ENCODE measurements at regions not wholly inside any gene's neighbourhood (a gene's known extent, or its start where the extent isn't known, plus 50 kb on each side); places are given as distances from the start of the nearest gene placed in this dataset.
A peak's percentile ranks its signal among the peaks of the same experiment; 100 is the strongest.
"Not testable (repeated sequence)": the region's sequence is repeated elsewhere in the genome, so short reads cannot be mapped to it uniquely, and the experiment has no call there.

DNA sequence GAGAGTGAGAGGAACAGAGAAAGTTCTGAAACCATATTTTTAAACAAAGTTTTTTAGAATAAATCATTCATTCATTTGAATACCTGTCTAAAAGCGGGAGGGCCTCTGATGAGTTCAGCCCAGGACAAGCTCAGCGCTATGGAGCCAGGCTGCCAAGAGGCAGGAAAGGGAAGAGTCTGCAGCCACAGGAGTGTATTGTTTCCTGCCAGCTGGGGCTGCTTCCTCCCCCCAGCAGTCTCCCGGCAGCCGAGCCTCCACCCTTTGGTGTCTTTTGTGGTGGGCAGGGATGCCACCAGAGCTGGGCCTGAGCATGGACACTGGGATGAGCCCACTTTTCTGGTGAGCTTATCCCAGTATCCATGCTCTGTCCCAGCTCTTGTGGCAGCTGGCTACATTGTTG is 199.5 kb upstream of the TPRG1 start:
- DNase-seq: no peak

DNA sequence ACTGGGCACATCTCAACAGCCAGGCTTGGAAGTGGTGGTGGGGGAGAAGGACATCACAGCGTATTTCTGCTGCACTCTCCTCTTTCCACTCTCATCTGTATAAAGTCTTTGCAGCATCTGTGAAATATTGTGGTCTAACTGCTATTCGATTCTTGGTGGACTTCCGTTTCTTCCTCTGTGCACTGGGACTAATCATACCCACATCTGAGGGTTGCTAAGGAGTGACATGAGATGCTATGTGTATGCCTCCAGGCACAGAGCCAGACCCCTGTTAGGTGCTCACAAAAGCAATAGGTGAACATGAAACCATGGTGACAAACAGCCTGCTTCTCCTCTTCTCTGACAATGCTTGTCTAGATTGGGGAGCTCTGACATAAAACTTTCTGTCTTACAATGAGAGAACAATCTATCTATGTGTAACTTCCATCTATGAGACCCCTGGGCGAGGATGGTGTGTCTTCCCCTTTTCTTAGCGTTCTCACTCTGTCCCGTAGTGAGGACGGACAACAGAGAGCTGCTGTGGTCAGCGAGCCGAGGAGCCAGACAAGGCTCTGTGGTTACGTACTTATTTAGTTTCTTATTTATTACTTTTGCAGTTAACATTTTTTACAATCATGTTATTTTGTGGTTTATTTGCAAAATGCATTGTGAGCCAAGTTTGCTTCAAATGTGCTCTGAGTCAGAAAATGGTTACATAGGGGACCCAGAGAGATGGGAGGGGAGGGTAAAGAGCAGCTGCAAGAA is 196.7 kb upstream of the TPRG1 start:
- DNase-seq: no peak

GRCh38 chr3:188975600-188976314 is 196.0 kb upstream of the TPRG1 start:
- no peak for DNase-seq

DNA sequence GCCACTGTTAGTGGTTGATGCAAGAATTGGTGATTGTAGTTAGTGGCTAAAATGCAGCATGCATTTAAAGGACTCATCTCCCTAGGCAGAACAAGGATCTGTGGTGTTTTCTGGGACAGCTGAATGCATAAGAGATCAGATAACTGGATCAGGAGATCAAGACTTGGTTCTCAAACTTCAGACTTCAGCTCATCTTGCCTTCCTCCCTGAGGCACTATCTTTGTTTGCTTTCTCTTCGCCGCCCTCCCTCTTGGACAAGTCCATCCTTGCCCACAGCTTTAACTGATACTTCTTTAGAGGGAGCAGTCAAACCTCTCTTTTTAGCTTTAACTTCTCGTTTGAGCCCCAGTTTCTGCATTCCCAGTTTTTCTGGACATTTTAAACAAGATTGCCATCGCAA is 195.4 kb upstream of the TPRG1 start:
- DNase-seq: no peak

DNA sequence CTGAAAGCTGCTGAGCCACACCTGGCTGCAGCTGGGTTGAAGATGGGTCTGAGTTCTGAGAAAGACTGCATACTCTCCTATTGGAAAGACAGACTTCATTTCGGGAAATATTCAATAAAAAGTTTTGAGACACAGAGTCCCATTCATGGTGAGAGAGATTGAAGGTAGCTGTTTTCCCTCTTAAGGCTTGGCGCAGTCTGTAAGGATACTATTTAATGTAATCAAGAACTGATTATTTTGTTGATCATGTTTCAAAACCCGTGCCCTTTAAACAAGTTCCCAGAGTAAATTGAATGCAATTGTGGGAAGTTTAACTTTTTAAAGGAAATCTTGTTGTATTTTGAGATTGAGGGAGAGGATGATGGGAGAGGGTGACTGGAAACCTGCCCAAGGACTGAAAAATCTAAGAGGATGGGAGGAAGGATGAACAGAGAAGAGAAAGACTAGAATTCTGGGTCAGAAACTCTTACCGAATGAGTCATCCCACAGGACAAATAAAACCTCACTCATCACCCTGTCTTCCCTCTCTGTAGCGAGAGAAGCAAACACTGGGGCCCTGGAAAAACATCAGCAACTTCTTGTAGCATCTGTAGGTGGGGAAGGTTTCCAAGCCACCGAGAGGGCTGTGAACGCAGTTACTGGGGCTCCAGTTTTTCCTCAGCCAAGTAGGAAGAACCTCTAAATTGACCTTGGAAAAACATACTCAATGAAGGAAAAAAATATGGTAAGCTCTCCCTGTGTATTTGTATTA is 193.2 kb upstream of the TPRG1 start:
- DNase-seq: no peak

- DNase-seq: no peak
Observed at GRCh38 chr3:188979248-188979647, 192.5 kb upstream of the TPRG1 start.

DNA sequence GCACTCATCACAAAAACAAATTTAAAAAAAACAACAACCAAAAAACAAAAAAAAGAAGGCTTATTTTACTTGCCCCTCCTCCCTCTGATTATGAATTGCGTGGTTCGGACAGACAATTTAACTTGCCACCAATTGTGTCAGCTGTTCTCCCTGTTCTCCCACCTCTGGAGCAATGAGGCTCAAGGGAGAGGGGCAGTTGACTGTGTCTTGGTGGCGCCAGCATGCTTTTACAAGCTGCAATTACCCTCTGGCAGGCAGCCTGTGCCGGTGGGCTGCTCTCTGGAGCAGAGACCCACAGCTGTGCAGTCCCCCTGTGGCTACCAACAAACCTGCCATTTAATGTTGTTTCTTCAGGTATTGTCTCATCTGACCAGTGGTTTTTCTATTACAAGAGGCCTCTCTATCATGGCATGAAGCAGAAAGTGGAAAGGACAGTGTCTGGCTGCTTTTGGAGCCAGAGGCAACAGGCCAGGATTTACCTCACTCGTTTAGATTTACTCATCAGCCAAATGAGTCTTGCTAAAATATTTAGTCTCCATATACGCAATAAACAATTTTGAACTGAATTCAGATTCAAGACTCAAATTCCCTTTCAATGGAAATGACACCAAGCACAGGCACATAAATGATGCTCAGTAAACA is 192.0 kb upstream of the TPRG1 start:
- DNase-seq: no peak

GRCh38 chr3:188993181-188993580 is 178.6 kb upstream of the TPRG1 start:
- DNase-seq: no peak

GRCh38 chr3:189001559-189001958 is 170.2 kb upstream of the TPRG1 start:
- no peak for DNase-seq

DNA sequence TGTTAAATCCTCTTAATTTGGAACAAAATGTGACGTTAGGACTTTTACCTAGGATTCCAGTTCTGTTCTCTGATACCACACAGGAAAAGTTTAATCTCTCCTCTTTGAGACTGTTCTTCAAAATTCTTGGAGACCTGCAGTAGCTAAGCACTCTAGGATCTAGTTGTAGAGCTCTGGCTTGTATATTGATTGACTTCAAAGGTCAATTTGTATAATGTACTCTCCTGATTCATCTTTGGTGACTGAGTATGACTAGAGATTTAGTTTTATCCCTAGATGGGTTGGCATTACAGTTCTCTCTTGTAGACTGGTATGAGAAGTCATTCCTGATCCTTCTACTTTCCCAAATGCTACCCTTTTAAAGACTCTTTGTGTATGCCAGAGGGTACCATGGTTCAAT is 168.4 kb upstream of the TPRG1 start:
- DNase-seq: no peak

DNA sequence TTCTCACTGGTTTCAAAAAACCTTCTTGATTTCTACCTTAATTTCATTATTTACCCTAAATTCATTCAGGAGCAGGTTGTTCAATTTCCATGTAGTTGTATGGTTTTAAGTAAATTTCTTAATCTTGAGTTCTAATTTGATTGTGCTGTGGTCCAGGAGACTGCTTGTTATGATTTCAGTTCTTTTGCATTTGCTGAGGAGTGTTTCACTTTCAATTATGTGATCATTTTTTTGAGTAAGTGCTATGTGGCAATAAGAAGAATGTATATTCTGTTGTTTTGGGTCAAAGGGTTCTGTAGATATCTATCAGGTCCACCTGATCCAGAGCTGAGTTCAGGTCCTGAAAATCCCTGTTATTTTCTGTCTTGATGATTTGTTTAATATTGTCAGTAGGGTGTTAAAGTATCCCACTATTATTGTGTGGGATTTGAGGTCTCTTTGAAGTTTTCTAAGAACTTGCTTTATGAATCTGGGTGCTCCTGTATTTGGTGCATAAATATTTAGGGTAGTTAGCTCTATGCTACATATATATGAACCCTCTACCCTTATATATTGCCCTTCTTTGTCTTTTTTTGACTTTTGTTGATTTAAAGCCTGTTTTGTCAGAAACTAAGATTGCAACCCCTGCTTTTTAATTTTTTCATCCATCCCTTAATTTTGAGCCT is 158.4 kb upstream of the TPRG1 start:
- DNase-seq: no peak

DNA sequence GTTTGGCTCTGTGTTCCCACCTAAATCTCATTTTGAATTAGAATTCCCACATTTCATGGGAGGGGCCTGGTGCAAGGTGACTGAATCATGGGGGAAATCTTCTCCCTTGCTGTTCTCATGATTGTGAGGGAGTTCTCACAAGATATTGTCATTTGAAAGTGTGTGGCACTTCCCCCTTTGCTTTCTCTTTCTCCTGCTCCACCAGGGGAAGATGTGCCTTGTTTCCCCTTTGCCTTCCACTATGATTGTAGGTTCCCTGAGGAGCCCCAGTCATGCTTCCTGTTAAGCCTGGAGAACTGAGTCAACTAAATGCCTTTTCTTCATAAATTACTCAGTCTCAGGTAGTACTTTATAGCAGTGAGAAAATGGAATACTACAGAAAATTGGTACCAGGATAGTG is 157.2 kb upstream of the TPRG1 start:
- no peak for DNase-seq

- not testable (repeated sequence) for DNase-seq
Observed at GRCh38 chr3:189022576-189023466, 148.9 kb upstream of the TPRG1 start.

DNA sequence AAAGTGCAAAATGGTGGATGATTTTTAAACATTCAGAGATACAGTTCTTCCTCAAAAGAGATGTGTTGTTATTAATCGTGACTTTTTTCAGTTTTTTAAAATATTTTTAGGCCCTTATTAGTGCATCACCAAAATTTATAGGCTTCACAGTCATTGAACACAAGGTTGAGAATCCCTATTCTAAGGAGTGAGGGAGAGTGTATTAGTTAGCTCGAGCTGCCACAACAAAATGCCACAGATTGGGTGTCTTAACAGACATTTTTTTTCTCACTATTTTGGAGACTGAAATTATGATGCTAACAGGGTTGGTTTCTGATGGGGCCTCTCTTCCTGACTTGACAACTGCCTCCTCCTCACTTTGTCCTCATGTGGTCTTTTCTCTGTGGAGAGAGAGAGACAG is 145.9 kb upstream of the TPRG1 start:
- DNase-seq: no peak

DNA sequence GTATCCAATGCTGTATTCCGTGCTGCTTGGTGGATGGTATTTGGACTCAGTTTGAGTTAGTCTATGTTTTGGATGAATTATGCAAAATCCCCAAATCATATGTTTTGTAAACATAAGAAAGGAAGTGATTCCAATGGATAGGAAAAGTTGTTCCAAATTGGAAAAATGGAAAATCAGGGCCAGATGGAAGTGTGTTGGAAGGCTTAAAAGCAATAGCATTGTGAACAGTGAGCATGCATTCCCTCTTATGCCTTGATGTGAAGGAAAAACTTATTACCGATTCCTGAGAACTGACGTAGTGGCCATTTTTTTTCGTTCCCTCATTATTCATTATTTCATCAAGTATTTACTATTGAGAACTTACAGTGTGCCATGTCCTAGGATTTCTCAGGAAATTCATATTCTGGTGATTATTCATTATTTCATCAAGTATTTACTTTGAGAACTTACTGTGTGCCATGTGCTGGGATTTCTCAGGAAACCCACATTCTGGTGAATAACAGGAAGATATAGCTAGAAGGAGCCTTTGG is 144.1 kb upstream of the TPRG1 start:
- no peak for DNase-seq

GRCh38 chr3:189038773-189039745 is 132.7 kb upstream of the TPRG1 start:
- DNase-seq: no peak

DNA sequence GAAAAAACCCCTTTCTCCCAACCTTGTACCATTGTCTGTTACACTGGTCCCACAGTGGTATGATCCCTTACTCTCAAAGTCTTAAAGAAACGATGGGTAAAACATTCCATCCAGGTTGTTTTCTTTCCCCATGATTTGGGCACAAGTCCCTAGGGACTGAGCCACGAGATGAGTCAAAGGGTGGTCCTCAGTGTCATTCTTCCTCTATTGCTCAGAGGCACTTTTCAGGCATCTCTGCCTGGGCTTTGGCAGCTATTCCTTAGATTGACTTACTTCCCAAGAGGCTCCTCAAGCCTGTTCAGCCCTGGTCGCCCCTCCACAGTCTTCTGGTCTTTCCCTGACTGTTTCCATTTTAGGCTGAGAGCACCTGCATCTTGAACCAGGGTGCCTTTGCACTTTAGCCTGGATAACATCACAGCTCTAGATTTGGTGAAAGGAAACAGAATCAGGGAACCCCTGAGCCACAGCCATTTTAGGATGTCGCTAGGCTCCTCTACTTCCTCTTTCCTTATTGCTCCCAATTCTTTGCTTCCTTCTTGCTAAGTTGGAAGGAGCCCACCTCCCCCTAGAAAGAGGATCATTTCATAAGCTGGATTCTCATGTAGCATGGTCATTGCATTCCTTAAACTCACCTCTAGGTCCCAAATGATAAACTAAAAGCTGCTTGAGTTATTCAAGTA is 131.0 kb upstream of the TPRG1 start:
- DNase-seq: no peak

DNA sequence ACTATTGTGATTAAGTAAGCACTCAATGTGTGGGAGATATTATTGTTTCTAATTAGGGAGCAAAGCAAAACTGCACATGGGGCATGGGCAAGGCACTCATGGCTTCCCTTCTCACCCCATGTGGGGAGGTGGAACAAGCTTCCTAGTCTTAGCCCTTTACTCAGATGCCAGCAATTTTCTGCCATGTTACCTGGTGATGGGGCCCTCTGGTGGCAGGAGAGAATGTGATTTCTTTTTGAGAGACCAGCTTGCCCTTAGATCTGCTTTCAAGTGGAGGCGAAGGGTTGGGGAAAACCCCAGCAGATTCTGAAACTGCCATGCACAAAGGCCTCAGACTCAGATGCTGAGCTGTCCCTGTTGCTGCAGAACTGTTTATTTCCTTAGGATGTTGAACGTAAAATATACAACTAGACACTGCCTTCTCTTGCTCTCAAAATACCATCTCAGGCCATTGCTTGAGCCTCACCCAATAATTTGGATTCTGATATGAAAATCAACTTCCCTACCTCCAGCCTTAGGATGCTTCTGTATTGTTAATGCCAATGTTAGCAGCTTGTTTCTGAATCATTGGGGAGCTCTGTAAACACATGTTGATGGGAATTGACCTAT is 130.2 kb upstream of the TPRG1 start:
- DNase-seq: peak in 1 of 58 donors; percentile 5

Data from anterior cingulate cortex (tissue), 58 donors.